ENCODE measurements at regions not wholly inside any gene's neighbourhood (a gene's known extent, or its start where the extent isn't known, plus 50 kb on each side); places are given as distances from the start of the nearest gene placed in this dataset.

DNA sequence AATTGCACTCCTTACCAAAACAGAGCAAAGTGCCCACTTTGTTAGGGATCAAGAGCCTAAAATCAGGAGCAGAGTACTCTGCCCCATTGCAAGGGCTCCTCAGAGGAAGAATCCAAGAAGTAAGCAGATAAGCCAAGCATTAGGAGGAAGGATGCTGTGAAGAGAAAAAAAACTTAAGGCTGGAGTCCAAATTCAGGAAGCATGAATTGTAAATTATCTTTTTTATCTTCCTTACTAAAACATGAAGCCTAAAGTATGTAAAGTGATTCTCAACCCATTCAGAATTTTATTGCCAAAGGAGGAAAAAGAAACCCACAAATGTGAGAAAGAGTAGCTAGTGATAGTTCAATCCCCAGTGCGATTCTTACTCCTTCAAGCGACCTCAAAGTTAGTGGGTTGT lies 523.9 kb downstream of the TAF11L14 start:
- Histone ChIP-seq H4K20me1 (ENCODE audit: insufficient read depth) (no peaks in the 10 kb centered on the region), H3K9ac (no peak overlapping the region), H3K79me2 (ENCODE audit: insufficient read depth) (no peaks in the 10 kb centered on the region), H3K4me3 (no peak overlapping the region), H3K36me3 (ENCODE audit: low read depth) (no peaks in the 10 kb centered on the region), H3F3A (ENCODE audit: insufficient read depth) (no peaks in the 10 kb centered on the region), H3K27me3 (replicated peaks; ENCODE audit: insufficient read depth) (no peaks in the 10 kb centered on the region), H3K9me3 (ENCODE audit: low read depth) (no peaks in the 10 kb centered on the region), H3K4me1 (ENCODE audit: insufficient read depth) (no peaks in the 10 kb centered on the region), H2AFZ (no peak overlapping the region), H3K9me2 (ENCODE audit: insufficient read depth) (no peaks in the 10 kb centered on the region), H3K27ac (no peak overlapping the region), H3K4me2 (ENCODE audit: unreplicated experiment) (no peak overlapping the region)
- TF ChIP-seq EZH2 (IDR thresholded peaks at IDR 0.05; ENCODE audit: insufficient read depth, poor library complexity, severe bottlenecking): no peak
- TF ChIP-seq EZH2phosphoT487 (IDR thresholded peaks at IDR 0.05; ENCODE audit: insufficient read depth, low read depth): no peak
- 56 to 58% methylated on average over 2 of the region's 2 CpGs for WGBS, 2 experiments (ENCODE audit: low coverage in 1 of 2, low lambda C conversion rate in 2 of 2, missing lambda C conversion rate in 2 of 2)
- DNase-seq: no peak
- in situ Hi-C loops (cut with MboI): no loop called here

DNA sequence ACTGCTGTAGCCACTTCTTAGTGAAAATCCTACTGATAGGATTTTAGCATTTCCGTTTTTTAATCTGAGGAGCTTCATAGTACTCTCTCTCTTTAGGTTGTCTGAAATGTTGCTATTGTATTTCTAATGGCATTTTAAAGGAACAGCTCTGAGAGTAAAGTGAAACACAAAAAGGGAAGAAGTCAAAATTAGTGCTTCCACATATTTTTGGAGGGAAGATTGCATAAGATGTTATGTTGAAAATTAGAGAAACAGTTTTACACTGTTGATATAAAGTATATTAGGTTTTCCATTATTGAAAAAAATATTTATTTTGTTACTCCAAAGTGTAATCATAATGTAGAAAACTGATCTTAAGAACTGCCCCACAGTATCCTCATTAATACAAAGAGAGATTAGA lies 525.1 kb downstream of the TAF11L14 start:
- H3K27ac ChIP-seq: no peak overlapping the region
- no peak overlapping the region for H3K9ac ChIP-seq
- H2AFZ ChIP-seq: no peak overlapping the region
- H3K4me2 ChIP-seq (ENCODE audit: unreplicated experiment): no peak overlapping the region
- in situ Hi-C loops (cut with MboI): no loop called here
- no peaks in the 10 kb centered on the region for H3K36me3 ChIP-seq (ENCODE audit: low read depth)
- no peaks in the 10 kb centered on the region for H3K9me2 ChIP-seq (ENCODE audit: insufficient read depth)
- no peaks in the 10 kb centered on the region for H3F3A ChIP-seq (ENCODE audit: insufficient read depth)
- TF ChIP-seq EZH2 (IDR thresholded peaks at IDR 0.05; ENCODE audit: insufficient read depth, poor library complexity, severe bottlenecking) (no peak), EZH2phosphoT487 (IDR thresholded peaks at IDR 0.05; ENCODE audit: insufficient read depth, low read depth) (no peak)
- no peaks in the 10 kb centered on the region for H3K4me1 ChIP-seq (ENCODE audit: insufficient read depth)
- no peaks in the 10 kb centered on the region for H4K20me1 ChIP-seq (ENCODE audit: insufficient read depth)
- WGBS, 2 experiments (ENCODE audit: low coverage in 1 of 2, low lambda C conversion rate in 2 of 2, missing lambda C conversion rate in 2 of 2): 17 to 24% methylated on average over 1 of the region's 1 CpG
- H3K79me2 ChIP-seq (ENCODE audit: insufficient read depth): no peaks in the 10 kb centered on the region
- H3K9me3 ChIP-seq (ENCODE audit: low read depth): no peaks in the 10 kb centered on the region
- no peak overlapping the region for H3K4me3 ChIP-seq
- no peak for DNase-seq
- no peaks in the 10 kb centered on the region for H3K27me3 ChIP-seq (replicated peaks; ENCODE audit: insufficient read depth)

DNA sequence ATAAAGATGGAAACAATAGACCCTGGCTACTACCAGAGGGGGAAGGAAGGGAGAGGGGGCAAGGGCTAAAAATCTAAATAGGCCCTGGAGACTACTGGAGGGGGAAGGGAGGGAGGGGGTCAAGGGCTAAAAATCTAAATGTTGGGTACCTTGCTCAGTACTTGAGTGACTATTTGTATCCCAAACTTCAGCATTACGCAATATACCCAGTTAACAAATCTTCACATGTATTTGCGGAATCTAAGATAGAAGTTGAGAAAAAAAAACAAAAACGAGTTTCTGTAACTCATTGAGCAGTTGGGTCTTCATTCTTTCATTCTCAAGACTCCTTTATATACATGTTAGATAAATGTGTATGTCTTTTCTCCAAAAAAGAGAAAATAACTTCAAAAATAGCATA lies 537.4 kb downstream of the TAF11L14 start:
- 37% methylated on average over 3 of the region's 3 CpGs for WGBS, 2 experiments (ENCODE audit: low coverage in 1 of 2, low lambda C conversion rate in 2 of 2, missing lambda C conversion rate in 2 of 2)
- H3K27me3 ChIP-seq (replicated peaks; ENCODE audit: insufficient read depth): no peaks in the 10 kb centered on the region
- H3K27ac ChIP-seq: no peak overlapping the region
- in situ Hi-C loops (cut with MboI): no loop called here
- H3F3A ChIP-seq (ENCODE audit: insufficient read depth): no peaks in the 10 kb centered on the region
- H3K9ac ChIP-seq: no peak overlapping the region
- H3K4me2 ChIP-seq (ENCODE audit: unreplicated experiment): no peak overlapping the region
- DNase-seq: no peak
- H3K4me1 ChIP-seq (ENCODE audit: insufficient read depth): no peaks in the 10 kb centered on the region
- H4K20me1 ChIP-seq (ENCODE audit: insufficient read depth): no peaks in the 10 kb centered on the region
- H3K36me3 ChIP-seq (ENCODE audit: low read depth): no peaks in the 10 kb centered on the region
- no peak overlapping the region for H2AFZ ChIP-seq
- no peak for TF ChIP-seq EZH2 (IDR thresholded peaks at IDR 0.05; ENCODE audit: insufficient read depth, poor library complexity, severe bottlenecking)
- TF ChIP-seq EZH2phosphoT487 (IDR thresholded peaks at IDR 0.05; ENCODE audit: insufficient read depth, low read depth): no peak
- H3K4me3 ChIP-seq: no peak overlapping the region
- H3K9me2 ChIP-seq (ENCODE audit: insufficient read depth): no peaks in the 10 kb centered on the region
- H3K79me2 ChIP-seq (ENCODE audit: insufficient read depth): no peaks in the 10 kb centered on the region
- no peaks in the 10 kb centered on the region for H3K9me3 ChIP-seq (ENCODE audit: low read depth)

DNA sequence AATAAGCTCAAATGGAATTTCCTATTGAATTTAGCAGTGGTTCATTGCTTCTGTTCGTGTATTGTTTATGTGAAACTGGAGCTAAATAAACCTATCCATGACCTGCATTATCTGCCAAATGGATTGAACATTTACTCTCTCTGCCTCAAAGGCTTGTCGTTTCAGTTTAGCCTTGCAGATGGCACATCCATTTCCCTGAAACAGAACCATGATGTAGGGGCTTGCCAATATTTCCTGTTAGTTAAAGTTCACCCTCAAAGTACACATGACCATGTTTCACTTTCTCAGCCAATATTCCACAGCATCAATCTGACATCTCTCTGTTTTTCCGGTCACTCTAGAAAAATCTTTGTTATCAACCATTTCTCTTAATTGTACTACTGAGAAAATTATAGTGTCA lies 545.3 kb downstream of the TAF11L14 start:
- Histone ChIP-seq H3F3A (ENCODE audit: insufficient read depth) (no peaks in the 10 kb centered on the region), H3K27me3 (replicated peaks; ENCODE audit: insufficient read depth) (no peaks in the 10 kb centered on the region), H3K4me1 (ENCODE audit: insufficient read depth) (no peaks in the 10 kb centered on the region), H3K9me3 (ENCODE audit: low read depth) (no peaks in the 10 kb centered on the region), H2AFZ (no peak overlapping the region), H3K9me2 (ENCODE audit: insufficient read depth) (no peaks in the 10 kb centered on the region), H3K9ac (no peak overlapping the region), H3K27ac (no peak overlapping the region), H3K36me3 (ENCODE audit: low read depth) (no peaks in the 10 kb centered on the region), H4K20me1 (ENCODE audit: insufficient read depth) (no peaks in the 10 kb centered on the region), H3K79me2 (ENCODE audit: insufficient read depth) (no peaks in the 10 kb centered on the region), H3K4me3 (no peak overlapping the region), H3K4me2 (ENCODE audit: unreplicated experiment) (no peak overlapping the region)
- in situ Hi-C loops (cut with MboI): no loop called here
- no peak for DNase-seq
- WGBS, 2 experiments (ENCODE audit: low coverage in 1 of 2, low lambda C conversion rate in 2 of 2, missing lambda C conversion rate in 2 of 2): 14 to 18% methylated on average over 3 of the region's 3 CpGs
- no peak for TF ChIP-seq EZH2phosphoT487 (IDR thresholded peaks at IDR 0.05; ENCODE audit: insufficient read depth, low read depth)
- TF ChIP-seq EZH2 (IDR thresholded peaks at IDR 0.05; ENCODE audit: insufficient read depth, poor library complexity, severe bottlenecking): no peak

DNA sequence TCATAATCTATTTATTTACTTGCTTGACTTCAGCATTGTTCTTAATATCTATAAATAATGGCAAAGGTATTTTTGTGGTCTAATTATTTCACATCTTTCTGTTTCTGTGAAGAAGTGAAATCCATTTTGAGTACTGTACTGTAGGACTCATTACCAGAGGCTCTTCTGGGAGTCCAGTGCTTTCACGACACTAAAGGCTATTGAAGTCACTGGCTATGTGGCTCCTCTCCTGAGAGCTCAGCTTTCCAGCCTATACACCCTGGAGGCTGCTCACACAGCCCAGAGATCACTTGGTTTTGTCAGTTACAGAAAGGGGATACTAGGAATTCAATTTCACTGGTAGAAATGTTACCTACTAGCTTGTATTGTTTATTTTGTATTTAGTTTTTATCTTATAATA lies 547.3 kb downstream of the TAF11L14 start:
- no peak for DNase-seq
- Histone ChIP-seq H3K27ac (no peak overlapping the region), H3K4me1 (ENCODE audit: insufficient read depth) (no peaks in the 10 kb centered on the region), H3K9me3 (ENCODE audit: low read depth) (no peaks in the 10 kb centered on the region), H3K36me3 (ENCODE audit: low read depth) (no peaks in the 10 kb centered on the region), H2AFZ (no peak overlapping the region), H3K79me2 (ENCODE audit: insufficient read depth) (no peaks in the 10 kb centered on the region), H3K4me2 (ENCODE audit: unreplicated experiment) (no peak overlapping the region), H3K9ac (no peak overlapping the region), H4K20me1 (ENCODE audit: insufficient read depth) (no peaks in the 10 kb centered on the region), H3F3A (ENCODE audit: insufficient read depth) (no peaks in the 10 kb centered on the region), H3K9me2 (ENCODE audit: insufficient read depth) (no peaks in the 10 kb centered on the region), H3K4me3 (no peak overlapping the region), H3K27me3 (replicated peaks; ENCODE audit: insufficient read depth) (no peaks in the 10 kb centered on the region)
- TF ChIP-seq EZH2 (IDR thresholded peaks at IDR 0.05; ENCODE audit: insufficient read depth, poor library complexity, severe bottlenecking) (no peak), EZH2phosphoT487 (IDR thresholded peaks at IDR 0.05; ENCODE audit: insufficient read depth, low read depth) (no peak)
- in situ Hi-C loops (cut with MboI): no loop called here
- WGBS, 2 experiments (ENCODE audit: low coverage in 1 of 2, low lambda C conversion rate in 2 of 2, missing lambda C conversion rate in 2 of 2): 0% methylated on average over 1 of the region's 1 CpG
